ENCODE measurements at regions not wholly inside any gene's neighbourhood (a gene's known extent, or its start where the extent isn't known, plus 50 kb on each side); places are given as distances from the start of the nearest gene placed in this dataset.

- Histone ChIP-seq H4K20me1 (ENCODE audit: control insufficient read depth, insufficient read depth, low read length, poor library complexity, severe bottlenecking) (no peaks in the 10 kb centered on the region), H3K4me3 (ENCODE audit: control extremely low read depth in 1 of 5, extremely low read depth in 1 of 5, insufficient read depth in 1 of 5, low read depth in 2 of 5, low read length in 4 of 5) (no peak overlapping the region), H3K27ac (ENCODE audit: low read length in 2 of 2) (no peak overlapping the region), H3K79me2 (ENCODE audit: control insufficient read depth, insufficient read depth, low read length) (no peaks in the 10 kb centered on the region), H3K36me3 (replicated peaks in 1 of 2; ENCODE audit: control extremely low read depth in 1 of 2, control insufficient read depth in 1 of 2, extremely low read depth in 1 of 2, insufficient read depth in 2 of 2, low read length in 1 of 2) (no peaks in the 10 kb centered on the region), H3K9ac (ENCODE audit: low read length) (no peak overlapping the region), H2AFZ (ENCODE audit: insufficient read depth, low read depth, low read length, poor library complexity, severe bottlenecking) (no peak overlapping the region), H3K4me1 (ENCODE audit: control insufficient read depth in 2 of 2, insufficient read depth in 2 of 2, low read length in 2 of 2) (no peaks in the 10 kb centered on the region), H3K9me3 (ENCODE audit: control extremely low read depth in 1 of 3, control insufficient read depth in 2 of 3, insufficient read depth in 1 of 3, low read length in 2 of 3) (no peaks in the 10 kb centered on the region), H3K4me2 (replicated peaks; ENCODE audit: low read depth, low read length, poor library complexity, severe bottlenecking) (no peak overlapping the region), H3K27me3 (replicated peaks in 1 of 4; ENCODE audit: control extremely low read depth in 1 of 4, control insufficient read depth in 3 of 4, insufficient read depth in 4 of 4, low read length in 3 of 4) (no peaks in the 10 kb centered on the region)
- POLR2A ChIA-PET, result no interaction called here
- Mint-ChIP-seq H3K27ac (no peak overlapping the region), H3K9me3 (ENCODE audit: insufficient read depth) (peaks cover 13% of the 10 kb centered on the region), H3K27me3 (no peaks in the 10 kb centered on the region), H3K4me1 (no peaks in the 10 kb centered on the region), H3K4me3 (no peak overlapping the region)
- 79% methylated on average over 2 of the region's 3 CpGs for WGBS (ENCODE audit: insufficient coverage)
- intact Hi-C loops (cut with micrococcal nuclease), result no loop called here
- CTCF ChIA-PET, result no interaction called here
- DNase-seq (no peak), ATAC-seq (ENCODE audit: low read depth) (no peak)
- no peak for TF ChIP-seq EZH2 (IDR thresholded peaks at IDR 0.05; ENCODE audit: borderline replicate concordance, insufficient read depth, low read depth, low read length, poor library complexity, severe bottlenecking)
- no peak for TF ChIP-seq CTCF (IDR thresholded peaks at IDR 0.05)
Observed at GRCh38 chr13:85653681-85654080, 145.5 kb downstream of the SLITRK6 start.

- H3K4me3 ChIP-seq (ENCODE audit: control extremely low read depth in 1 of 5, extremely low read depth in 1 of 5, insufficient read depth in 1 of 5, low read depth in 2 of 5, low read length in 4 of 5), result no peak overlapping the region
- no peaks in the 10 kb centered on the region for H3K4me1 Mint-ChIP-seq
- DNase-seq (no peak), ATAC-seq (ENCODE audit: low read depth) (no peak)
- TF ChIP-seq CTCF (IDR thresholded peaks at IDR 0.05) (no peak), EZH2 (IDR thresholded peaks at IDR 0.05; ENCODE audit: borderline replicate concordance, insufficient read depth, low read depth, low read length, poor library complexity, severe bottlenecking) (no peak)
- intact Hi-C loops (cut with micrococcal nuclease), result no loop called here
- H3K4me2 ChIP-seq (replicated peaks; ENCODE audit: low read depth, low read length, poor library complexity, severe bottlenecking), result no peak overlapping the region
- H3K4me3 Mint-ChIP-seq, result no peak overlapping the region
- CTCF ChIA-PET, result no interaction called here
- H3K9me3 Mint-ChIP-seq (ENCODE audit: insufficient read depth), result peaks cover 14% of the 10 kb centered on the region
- no peaks in the 10 kb centered on the region for H3K9me3 ChIP-seq (ENCODE audit: control extremely low read depth in 1 of 3, control insufficient read depth in 2 of 3, insufficient read depth in 1 of 3, low read length in 2 of 3)
- POLR2A ChIA-PET, result no interaction called here
- no peaks in the 10 kb centered on the region for H3K36me3 ChIP-seq (replicated peaks in 1 of 2; ENCODE audit: control extremely low read depth in 1 of 2, control insufficient read depth in 1 of 2, extremely low read depth in 1 of 2, insufficient read depth in 2 of 2, low read length in 1 of 2)
- H4K20me1 ChIP-seq (ENCODE audit: control insufficient read depth, insufficient read depth, low read length, poor library complexity, severe bottlenecking), result no peaks in the 10 kb centered on the region
- H3K27ac Mint-ChIP-seq, result no peak overlapping the region
- H3K27ac ChIP-seq (ENCODE audit: low read length in 2 of 2), result no peak overlapping the region
- H3K27me3 Mint-ChIP-seq, result no peaks in the 10 kb centered on the region
- H3K4me1 ChIP-seq (ENCODE audit: control insufficient read depth in 2 of 2, insufficient read depth in 2 of 2, low read length in 2 of 2), result no peaks in the 10 kb centered on the region
- no peaks in the 10 kb centered on the region for H3K27me3 ChIP-seq (replicated peaks in 1 of 4; ENCODE audit: control extremely low read depth in 1 of 4, control insufficient read depth in 3 of 4, insufficient read depth in 4 of 4, low read length in 3 of 4)
- no peaks in the 10 kb centered on the region for H3K79me2 ChIP-seq (ENCODE audit: control insufficient read depth, insufficient read depth, low read length)
- no peak overlapping the region for H2AFZ ChIP-seq (ENCODE audit: insufficient read depth, low read depth, low read length, poor library complexity, severe bottlenecking)
- no peak overlapping the region for H3K9ac ChIP-seq (ENCODE audit: low read length)
- no CpG with 5 or more reads among the region's 1 CpG for WGBS (ENCODE audit: insufficient coverage)
Observed at GRCh38 chr13:85652491-85652890, 146.7 kb downstream of the SLITRK6 start.

Measured in B cell (primary cell).